Lower leg skin (tissue), 4 donors: ENCODE measurements at regions not wholly inside any gene's neighbourhood (a gene's known extent, or its start where the extent isn't known, plus 50 kb on each side); places are given as distances from the start of the nearest gene placed in this dataset.

Experiments
- DNase-seq, 2 donors: peaks; one replicate each; pipeline ENCODE4 v3.0.0-alpha.2; 2019; ENCODE audit warnings: low spot score in 2 of 2
- H3K4me3 ChIP-seq: fragments of 200-600 bp; sonication (generic); 2 replicates; pipeline ENCODE4 v1.5.1; 2017; ENCODE audit warnings: mild to moderate bottlenecking, low read depth; ENCODE audit not compliant: poor library complexity, severe bottlenecking
- CTCF ChIP-seq, 3 donors: fragments of 450-650 bp; IDR thresholded peaks; one replicate each; pipeline ENCODE4 v1.5.1; 2016; ENCODE audit warnings: antibody characterized with exemption in 3 of 3, mild to moderate bottlenecking in 3 of 3, moderate library complexity in 2 of 3
- POLR2A ChIP-seq, 2 donors: fragments of 450-650 bp; IDR thresholded peaks; one replicate each; pipeline ENCODE4 v1.6.1; 2016 to 2017; ENCODE audit warnings: antibody characterized with exemption in 2 of 2, mild to moderate bottlenecking in 1 of 2, moderate library complexity in 1 of 2
- WGBS, 2 donors: methylation state at CpG; one replicate each; pipeline ENCODE4 v1.1.5; 2018; 5-methylcytosine and 5-hydroxymethylcytosine counted together
- intact Hi-C: fragments of 100-400 bp; cut with DNase I; formaldehyde crosslinking; loops from one replicate; pipeline ENCODE4 v1.15.0; 2023; ENCODE audit warnings: low total_unique reads

GRCh38 chr2:153152036-153152435, 326.5 kb downstream of the RPRM start:
- H3K4me3 ChIP-seq: no peak overlapping the region
- intact Hi-C loops: no loop called here
- 88 to 95% methylated on average over 2 of the region's 2 CpGs for WGBS, 2 donors
- no peak for DNase-seq
- TF ChIP-seq CTCF (IDR thresholded peaks at IDR 0.05) (no peak), POLR2A (IDR thresholded peaks at IDR 0.05) (no peak)

- intact Hi-C loops: no loop called here
- 47 to 54% methylated on average over 1 of the region's 1 CpG for WGBS, 2 donors
- no peak for TF ChIP-seq POLR2A (IDR thresholded peaks at IDR 0.05)
- no peak for DNase-seq
- H3K4me3 ChIP-seq: no peak overlapping the region
Measured at GRCh38 chr2:153145470-153145978, 333.0 kb downstream of the RPRM start.

- 66% methylated on average over 2 of the region's 2 CpGs for WGBS, 2 donors
- no peak for DNase-seq
- TF ChIP-seq POLR2A (IDR thresholded peaks at IDR 0.05) (no peak), CTCF (IDR thresholded peaks at IDR 0.05) (no peak)
- no peak overlapping the region for H3K4me3 ChIP-seq
- intact Hi-C loops: no loop called here
Measured at GRCh38 chr2:153143540-153143939, 335.0 kb downstream of the RPRM start.

GRCh38 chr2:153140498-153140897, 338.1 kb downstream of the RPRM start:
- no peak for DNase-seq
- TF ChIP-seq CTCF (IDR thresholded peaks at IDR 0.05) (no peak), POLR2A (IDR thresholded peaks at IDR 0.05) (no peak)
- intact Hi-C loops: no loop called here
- H3K4me3 ChIP-seq: no peak overlapping the region
- WGBS, 2 donors: 98% methylated on average over 1 of the region's 1 CpG

- WGBS, 2 donors: 74 to 84% methylated on average over 2 of the region's 2 CpGs
- no peak for DNase-seq
- intact Hi-C loops: no loop called here
- no peak overlapping the region for H3K4me3 ChIP-seq
- TF ChIP-seq POLR2A (IDR thresholded peaks at IDR 0.05) (no peak), CTCF (IDR thresholded peaks at IDR 0.05) (no peak)
Measured at GRCh38 chr2:153138651-153139375, 339.7 kb downstream of the RPRM start.

- 70 to 75% methylated on average over 2 of the region's 2 CpGs for WGBS, 2 donors
- intact Hi-C loops: no loop called here
- DNase-seq: no peak
- no peak for TF ChIP-seq CTCF (IDR thresholded peaks at IDR 0.05)
- TF ChIP-seq POLR2A (IDR thresholded peaks at IDR 0.05): no peak
- H3K4me3 ChIP-seq: no peak overlapping the region
Measured at GRCh38 chr2:153136216-153136615, 342.3 kb downstream of the RPRM start.
